H1 (cell line): ENCODE measurements at regions not wholly inside any gene's neighbourhood (a gene's known extent, or its start where the extent isn't known, plus 50 kb on each side); places are given as distances from the start of the nearest gene placed in this dataset.

Source experiments
- CBX5 ChIP-seq: fragments of 300-800, 300-1000 bp; sonication (generic); IDR thresholded peaks from 2 replicates; pipeline ENCODE4 v1.7.1; 2016; ENCODE audit warnings: antibody characterized with exemption, low read length, low read depth
- CHD1 ChIP-seq: IDR thresholded peaks from 2 replicates; pipeline ENCODE4 v1.6.1; 2012; ENCODE audit warnings: low read depth, low read length, improper control_type of control experiment
- CREB1 ChIP-seq: IDR thresholded peaks from 2 replicates; pipeline ENCODE4 v1.6.1; 2012; ENCODE audit warnings: inconsistent platforms
- EP300 ChIP-seq, 2 experiments: IDR thresholded peaks; 1 replicate in 1 of 2; 2 replicates in 1 of 2; pipeline ENCODE4 v1.6.1; 2011 to 2012; ENCODE audit warnings: low read depth in 2 of 2, low read length in 2 of 2, mild to moderate bottlenecking in 2 of 2, borderline replicate concordance in 1 of 2, inconsistent platforms in 1 of 2, moderate library complexity in 1 of 2
- EZH2 ChIP-seq: fragments of 200-600 bp; sonication (generic); IDR thresholded peaks from 2 replicates; pipeline ENCODE4 v1.7.1; 2012; ENCODE audit warnings: low read depth, mild to moderate bottlenecking, moderate library complexity, low read length, inconsistent platforms; ENCODE audit not compliant: severe bottlenecking
- JUN ChIP-seq: IDR thresholded peaks from 2 replicates; pipeline ENCODE4 v1.6.1; 2011; ENCODE audit warnings: low read depth, mild to moderate bottlenecking, improper control_type of control experiment, low read length
- KDM5A ChIP-seq: fragments of 200-600 bp; IDR thresholded peaks from 2 replicates; pipeline ENCODE4 v1.7.1; 2012; ENCODE audit warnings: mild to moderate bottlenecking, low read length, inconsistent platforms, mixed read lengths
- MAFK ChIP-seq: IDR thresholded peaks from 2 replicates; pipeline ENCODE4 v1.6.1; 2012; ENCODE audit warnings: low read depth, mild to moderate bottlenecking, improper control_type of control experiment, low read length
- POU5F1 ChIP-seq: IDR thresholded peaks from 2 replicates; pipeline ENCODE4 v1.6.1; 2011; ENCODE audit warnings: low read depth, mild to moderate bottlenecking, low read length, moderate library complexity
- RFX5 ChIP-seq: IDR thresholded peaks from 2 replicates; pipeline ENCODE4 v1.6.1; 2011; ENCODE audit warnings: low read depth, low read length, improper control_type of control experiment, borderline replicate concordance
- SIN3A ChIP-seq, 2 experiments: IDR thresholded peaks in 1 of 2; conservative IDR thresholded peaks in 1 of 2; 2 replicates each; pipeline ENCODE4 v1.6.1; 2011 to 2012; ENCODE audit warnings: low read length in 2 of 2, improper control_type of control experiment in 1 of 2, low read depth in 1 of 2, mild to moderate bottlenecking in 1 of 2
- SRF ChIP-seq: IDR thresholded peaks from 2 replicates; pipeline ENCODE4 v1.6.1; 2011; ENCODE audit warnings: mild to moderate bottlenecking, low read depth, low read length, moderate library complexity
- TF ChIP-seq, protein P1 (sequence below), 3 experiments: IDR thresholded peaks; 1 replicate in 2 of 3; 2 replicates in 1 of 3; pipeline versions ENCODE4 v1.5.1 to v1.6.1; 2011; ENCODE audit warnings: low read length in 3 of 3, mild to moderate bottlenecking in 3 of 3, inconsistent platforms in 2 of 3, low read depth in 1 of 3, moderate library complexity in 1 of 3; ENCODE audit not compliant: insufficient read depth in 1 of 3; ENCODE audit errors: control extremely low read depth in 1 of 3

DNA sequence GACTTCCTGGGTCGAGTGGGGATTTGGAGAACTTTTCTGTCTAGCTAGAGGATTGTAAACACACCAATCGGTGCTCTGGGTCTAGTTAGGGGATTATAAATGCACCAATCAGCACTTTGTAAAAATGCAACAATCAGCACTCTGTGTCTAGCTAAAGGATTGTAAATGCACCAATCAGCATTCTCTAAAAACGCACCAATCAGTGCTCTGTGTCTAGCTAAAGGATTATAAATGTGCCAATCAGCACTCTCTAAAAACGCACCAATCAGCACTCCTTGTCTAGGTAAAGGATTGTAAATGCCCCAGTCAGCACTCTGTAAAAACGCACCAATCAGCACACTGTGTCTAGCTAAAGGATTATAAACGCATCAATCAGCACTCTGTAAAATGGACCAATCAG lies 209.0 kb upstream of the SLC35B3 start:
- TF ChIP-seq MAFK (no peak), SIN3A (conservative IDR thresholded peaks at IDR 0.05 in 1 of 2, IDR thresholded peaks at IDR 0.05 in 1 of 2; ENCODE audit: low read depth in 1 of 2, low read length in 2 of 2) (no peak), CREB1 (no peak), EZH2 (no peak), CHD1 (no peak), EP300 (IDR thresholded peaks at IDR 0.05; ENCODE audit: borderline replicate concordance in 1 of 2, low read depth in 2 of 2, low read length in 2 of 2) (no peak), RFX5 (no peak), POU5F1 (no peak), SRF (no peak), CBX5 (no peak), JUN (no peak), KDM5A (no peak)
- TF ChIP-seq, protein P1, sequence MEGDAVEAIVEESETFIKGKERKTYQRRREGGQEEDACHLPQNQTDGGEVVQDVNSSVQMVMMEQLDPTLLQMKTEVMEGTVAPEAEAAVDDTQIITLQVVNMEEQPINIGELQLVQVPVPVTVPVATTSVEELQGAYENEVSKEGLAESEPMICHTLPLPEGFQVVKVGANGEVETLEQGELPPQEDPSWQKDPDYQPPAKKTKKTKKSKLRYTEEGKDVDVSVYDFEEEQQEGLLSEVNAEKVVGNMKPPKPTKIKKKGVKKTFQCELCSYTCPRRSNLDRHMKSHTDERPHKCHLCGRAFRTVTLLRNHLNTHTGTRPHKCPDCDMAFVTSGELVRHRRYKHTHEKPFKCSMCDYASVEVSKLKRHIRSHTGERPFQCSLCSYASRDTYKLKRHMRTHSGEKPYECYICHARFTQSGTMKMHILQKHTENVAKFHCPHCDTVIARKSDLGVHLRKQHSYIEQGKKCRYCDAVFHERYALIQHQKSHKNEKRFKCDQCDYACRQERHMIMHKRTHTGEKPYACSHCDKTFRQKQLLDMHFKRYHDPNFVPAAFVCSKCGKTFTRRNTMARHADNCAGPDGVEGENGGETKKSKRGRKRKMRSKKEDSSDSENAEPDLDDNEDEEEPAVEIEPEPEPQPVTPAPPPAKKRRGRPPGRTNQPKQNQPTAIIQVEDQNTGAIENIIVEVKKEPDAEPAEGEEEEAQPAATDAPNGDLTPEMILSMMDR (IDR thresholded peaks at IDR 0.05; ENCODE audit: control extremely low read depth in 1 of 3, insufficient read depth in 1 of 3, low read depth in 1 of 3, low read length in 3 of 3) = no peak
